WTC11 (cell line): ENCODE measurements at regions not wholly inside any gene's neighbourhood (a gene's known extent, or its start where the extent isn't known, plus 50 kb on each side); places are given as distances from the start of the nearest gene placed in this dataset.

Source experiments
- ATAC-seq: fragments of 200-7000 bp; cut with Tn5 transposase; 2 replicates; pipeline ENCODE4 v1.10.0; 2021; ENCODE audit warnings: mild to moderate bottlenecking, moderate library complexity
- CTCF ChIA-PET: fragments of 300-600 bp; sonication (Branson Sonifier 250); formaldehyde crosslinking; loops from one replicate; lab custom pipeline; 2021; ENCODE audit warnings: antibody characterized with exemption; lab: Charles Lee
- POLR2A ChIA-PET: fragments of 350-600 bp; sonication (Branson Sonifier 250); formaldehyde crosslinking; loops from one replicate; lab custom pipeline; 2021; ENCODE audit warnings: antibody characterized with exemption; lab: Charles Lee
- DNase-seq: peaks from one replicate; pipeline ENCODE4 v3.0.0; 2021; ENCODE audit warnings: low spot score
- H3K27ac Mint-ChIP-seq: 2 replicates; pipeline ENCODE4 v1.8.0; 2021; ENCODE audit warnings: mixed read lengths
- H3K27me3 Mint-ChIP-seq: 2 replicates; pipeline ENCODE4 v1.8.0; 2021; ENCODE audit warnings: low read depth, mild to moderate bottlenecking, moderate library complexity, mixed read lengths
- H3K36me3 Mint-ChIP-seq: 2 replicates; pipeline ENCODE4 v1.8.0; 2021; ENCODE audit warnings: mixed read lengths
- H3K4me1 Mint-ChIP-seq: 2 replicates; pipeline ENCODE4 v1.8.0; 2022; ENCODE audit warnings: mixed read lengths
- H3K4me3 Mint-ChIP-seq: 2 replicates; pipeline ENCODE4 v1.8.0; 2021; ENCODE audit warnings: mild to moderate bottlenecking, moderate library complexity, mixed read lengths
- H3K9me3 Mint-ChIP-seq: 2 replicates; pipeline ENCODE4 v1.8.0; 2021; ENCODE audit warnings: mixed read lengths
- CTCF ChIP-seq: fragments of 200-600 bp; IDR thresholded peaks from 2 replicates; pipeline ENCODE4 v1.8.0; 2022; ENCODE audit warnings: antibody characterized with exemption
- E2F5 ChIP-seq: sonication (generic); formaldehyde crosslinking; IDR thresholded peaks from 2 replicates; pipeline ENCODE4 v1.8.1; 2022; ENCODE audit warnings: mild to moderate bottlenecking, moderate library complexity, missing genetic modification reagents
- ERG ChIP-seq: fragments of 250-450 bp; sonication (Bioruptor Pico); IDR thresholded peaks from 2 replicates; pipeline ENCODE4 v1.8.0; 2021; ENCODE audit warnings: mild to moderate bottlenecking
- FOXP1 ChIP-seq: sonication (generic); formaldehyde crosslinking; IDR thresholded peaks from 2 replicates; pipeline ENCODE4 v1.8.0; 2022; ENCODE audit warnings: missing genetic modification reagents, mild to moderate bottlenecking, moderate library complexity, borderline replicate concordance
- FOXP4 ChIP-seq: sonication (generic); formaldehyde crosslinking; IDR thresholded peaks from 2 replicates; pipeline ENCODE4 v1.8.0; 2022; ENCODE audit warnings: mild to moderate bottlenecking, missing genetic modification reagents
- HMGXB4 ChIP-seq: sonication (generic); formaldehyde crosslinking; IDR thresholded peaks from 2 replicates; pipeline ENCODE4 v1.8.1; 2023; ENCODE audit warnings: mild to moderate bottlenecking, moderate library complexity, missing genetic modification reagents
- KAT7 ChIP-seq: sonication (generic); formaldehyde crosslinking; IDR thresholded peaks from 2 replicates; pipeline ENCODE4 v1.8.1; 2023; ENCODE audit warnings: missing genetic modification reagents, mild to moderate bottlenecking, borderline replicate concordance
- MAX ChIP-seq: sonication (generic); formaldehyde crosslinking; IDR thresholded peaks from 2 replicates; pipeline ENCODE4 v1.8.0; 2022; ENCODE audit warnings: mild to moderate bottlenecking, missing genetic modification reagents
- NFATC4 ChIP-seq: fragments of 250-450 bp; sonication (Bioruptor Pico); IDR thresholded peaks from 2 replicates; pipeline ENCODE4 v1.9.0; 2021; ENCODE audit warnings: mild to moderate bottlenecking
- RELA ChIP-seq: sonication (generic); formaldehyde crosslinking; IDR thresholded peaks from 2 replicates; pipeline ENCODE4 v1.8.1; 2022; ENCODE audit warnings: missing genetic modification reagents, mild to moderate bottlenecking, borderline replicate concordance
- STAT6 ChIP-seq: sonication (generic); formaldehyde crosslinking; conservative IDR thresholded peaks from 2 replicates; pipeline ENCODE4 v1.8.1; 2023; ENCODE audit warnings: mild to moderate bottlenecking, low read depth, missing genetic modification reagents, moderate library complexity
- TEAD1 ChIP-seq: sonication (generic); formaldehyde crosslinking; IDR thresholded peaks from 2 replicates; pipeline ENCODE4 v1.8.0; 2022; ENCODE audit warnings: mild to moderate bottlenecking, missing genetic modification reagents
- TEAD4 ChIP-seq: sonication (generic); formaldehyde crosslinking; IDR thresholded peaks from 2 replicates; pipeline ENCODE4 v1.8.0; 2022; ENCODE audit warnings: mild to moderate bottlenecking, missing genetic modification reagents
- ZBTB21 ChIP-seq: sonication (generic); formaldehyde crosslinking; IDR thresholded peaks from 2 replicates; pipeline ENCODE4 v1.8.1; 2023; ENCODE audit warnings: mild to moderate bottlenecking, missing genetic modification reagents, borderline replicate concordance
- ZNF219 ChIP-seq: sonication (generic); formaldehyde crosslinking; IDR thresholded peaks from 2 replicates; pipeline ENCODE4 v1.8.0; 2023; ENCODE audit warnings: missing genetic modification reagents, mild to moderate bottlenecking, borderline replicate concordance
- ZNF232 ChIP-seq: sonication (generic); formaldehyde crosslinking; IDR thresholded peaks from 2 replicates; pipeline ENCODE4 v1.8.0; 2022; ENCODE audit warnings: mild to moderate bottlenecking, missing genetic modification reagents
- ZNF317 ChIP-seq: sonication (generic); formaldehyde crosslinking; IDR thresholded peaks from 2 replicates; pipeline ENCODE4 v1.8.1; 2023; ENCODE audit warnings: low read depth, mild to moderate bottlenecking, moderate library complexity, missing genetic modification reagents, borderline replicate concordance

- Mint-ChIP-seq H3K27ac (no peak overlapping the region), H3K9me3 (no peaks in the 10 kb centered on the region), H3K27me3 (no peaks in the 10 kb centered on the region; the same call in 1 of the 2 replicates), H3K4me3 (no peak overlapping the region), H3K36me3 (no peaks in the 10 kb centered on the region), H3K4me1 (no peaks in the 10 kb centered on the region)
- CTCF ChIA-PET = interaction anchor here (0.5 to 3.1 kb wide), 83 partner anchors 9 to 729 kb away, joined by 3 to 127 read pairs (median 4); no protein-coding TSS in a partner anchor
- ATAC-seq (peak; percentile 91), DNase-seq (peak; percentile 94)
- TF ChIP-seq E2F5 (peak; percentile 52; the same call in 1 of the 2 replicates), ZBTB21 (no peak), KAT7 (CRISPR knock-in tag) (0 out of 2 replicates have a peak, but pooled peaks have one; percentile 72), HMGXB4 (CRISPR knock-in tag) (peak; percentile 78), ERG (CRISPR knock-in tag) (no peak), ZNF232 (CRISPR knock-in tag) (0 out of 2 replicates have a peak, but pooled peaks have one; percentile 39), MAX (peak; percentile 73), FOXP4 (CRISPR knock-in tag) (0 out of 2 replicates have a peak, but pooled peaks have one; percentile 43), ZNF219 (no peak), ZNF317 (CRISPR knock-in tag) (0 out of 2 replicates have a peak, but pooled peaks have one; percentile 9), TEAD1 (CRISPR knock-in tag) (peak; percentile 43; the same call in 1 of the 2 replicates), NFATC4 (CRISPR knock-in tag) (no peak), STAT6 (CRISPR knock-in tag) (no peak), CTCF (peak; percentile 96), RELA (CRISPR knock-in tag) (peak; percentile 76; the same call in 1 of the 2 replicates), FOXP1 (CRISPR knock-in tag) (no peak), TEAD4 (CRISPR knock-in tag) (no peak)
- POLR2A ChIA-PET = interaction anchor here (0.6 kb wide), 1 partner anchor 213 kb away, joined by 3 read pairs; no protein-coding TSS in a partner anchor
Measured at GRCh38 chr22:49305214-49305965, 522.3 kb downstream of the BRD1 start.
